ENCODE measurements at regions not wholly inside any gene's neighbourhood (a gene's known extent, or its start where the extent isn't known, plus 50 kb on each side); places are given as distances from the start of the nearest gene placed in this dataset.

DNA sequence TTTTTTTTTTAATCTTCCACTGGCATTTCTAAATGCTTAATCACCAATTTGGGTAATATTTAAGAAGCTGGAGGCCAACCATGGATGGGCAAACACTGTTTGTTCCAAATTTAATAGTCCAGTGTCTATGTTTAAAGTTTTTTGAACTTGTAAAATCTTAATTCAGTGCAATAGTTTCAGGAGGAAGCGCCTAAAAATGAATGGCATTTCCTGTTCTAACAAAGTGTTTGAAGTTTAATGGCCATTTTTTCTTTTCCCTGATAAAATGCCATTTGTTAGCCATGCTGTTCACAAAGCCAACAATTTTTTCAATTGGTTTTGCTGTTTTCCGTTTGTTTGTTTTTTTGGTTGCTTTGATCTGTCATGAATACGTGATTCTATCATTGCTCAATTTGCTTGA, 552.1 kb downstream of the LMO4 start:
- no peaks in the 10 kb centered on the region for H3K27me3 ChIP-seq
- no peak overlapping the region for H3K27ac ChIP-seq
- no peaks in the 10 kb centered on the region for H3K36me3 ChIP-seq
- H3K4me3 ChIP-seq, result no peak overlapping the region
- no peak for DNase-seq (ENCODE audit: low spot score in 2 of 2)
- TF ChIP-seq, protein P1, sequence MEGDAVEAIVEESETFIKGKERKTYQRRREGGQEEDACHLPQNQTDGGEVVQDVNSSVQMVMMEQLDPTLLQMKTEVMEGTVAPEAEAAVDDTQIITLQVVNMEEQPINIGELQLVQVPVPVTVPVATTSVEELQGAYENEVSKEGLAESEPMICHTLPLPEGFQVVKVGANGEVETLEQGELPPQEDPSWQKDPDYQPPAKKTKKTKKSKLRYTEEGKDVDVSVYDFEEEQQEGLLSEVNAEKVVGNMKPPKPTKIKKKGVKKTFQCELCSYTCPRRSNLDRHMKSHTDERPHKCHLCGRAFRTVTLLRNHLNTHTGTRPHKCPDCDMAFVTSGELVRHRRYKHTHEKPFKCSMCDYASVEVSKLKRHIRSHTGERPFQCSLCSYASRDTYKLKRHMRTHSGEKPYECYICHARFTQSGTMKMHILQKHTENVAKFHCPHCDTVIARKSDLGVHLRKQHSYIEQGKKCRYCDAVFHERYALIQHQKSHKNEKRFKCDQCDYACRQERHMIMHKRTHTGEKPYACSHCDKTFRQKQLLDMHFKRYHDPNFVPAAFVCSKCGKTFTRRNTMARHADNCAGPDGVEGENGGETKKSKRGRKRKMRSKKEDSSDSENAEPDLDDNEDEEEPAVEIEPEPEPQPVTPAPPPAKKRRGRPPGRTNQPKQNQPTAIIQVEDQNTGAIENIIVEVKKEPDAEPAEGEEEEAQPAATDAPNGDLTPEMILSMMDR (IDR thresholded peaks at IDR 0.05), result no peak
- intact Hi-C loops (cut with DNase I), result no loop called here
- H3K9me3 ChIP-seq, result no peaks in the 10 kb centered on the region
- no peaks in the 10 kb centered on the region for H3K4me1 ChIP-seq

DNA sequence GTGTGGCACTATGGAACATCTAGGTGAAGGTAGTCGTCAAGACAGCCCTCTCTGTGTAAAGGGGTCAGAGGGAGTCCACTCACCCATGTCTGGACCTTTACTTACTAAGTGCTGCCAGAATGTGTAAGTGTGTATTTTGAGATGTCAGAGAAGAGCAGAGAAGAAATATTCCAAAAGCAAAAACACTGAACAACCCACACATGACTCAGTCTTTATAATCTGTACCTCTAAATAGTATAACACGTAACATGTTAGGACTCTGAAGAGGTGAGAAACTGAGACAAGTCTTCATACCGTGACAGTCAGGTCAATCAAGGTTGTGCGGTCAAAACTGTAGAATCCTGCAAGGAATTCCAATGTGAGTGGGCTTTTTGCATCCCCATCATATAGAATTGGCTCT, 555.2 kb downstream of the LMO4 start:
- Histone ChIP-seq H3K27ac (no peak overlapping the region), H3K36me3 (no peaks in the 10 kb centered on the region), H3K4me3 (no peak overlapping the region), H3K4me1 (no peaks in the 10 kb centered on the region), H3K27me3 (no peaks in the 10 kb centered on the region), H3K9me3 (no peaks in the 10 kb centered on the region)
- intact Hi-C loops (cut with DNase I), result no loop called here
- DNase-seq (ENCODE audit: low spot score in 2 of 2), result no peak
- TF ChIP-seq, protein P1 (IDR thresholded peaks at IDR 0.05), result no peak

DNA sequence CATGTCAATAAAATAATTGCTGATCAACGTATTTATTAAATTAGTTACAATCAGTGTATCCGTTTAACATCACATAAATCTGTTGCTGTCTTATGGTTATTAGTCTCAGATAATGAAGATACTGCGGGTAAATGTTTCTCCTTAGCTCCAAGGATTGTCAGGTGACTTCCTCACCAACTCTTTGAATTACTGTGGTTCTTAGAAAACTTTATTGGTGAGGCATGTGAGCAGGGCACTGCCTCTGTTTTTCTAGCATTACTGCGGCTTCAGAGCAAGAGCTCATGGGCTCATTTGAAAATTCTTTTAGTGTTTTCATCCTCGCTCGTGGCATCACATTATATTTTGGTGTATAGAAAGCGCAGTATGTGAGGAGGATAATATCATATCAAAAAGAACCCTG, 555.9 kb downstream of the LMO4 start:
- no peaks in the 10 kb centered on the region for H3K36me3 ChIP-seq
- DNase-seq (ENCODE audit: low spot score in 2 of 2), result no peak
- no peaks in the 10 kb centered on the region for H3K4me1 ChIP-seq
- H3K27ac ChIP-seq, result no peak overlapping the region
- intact Hi-C loops (cut with DNase I), result no loop called here
- H3K27me3 ChIP-seq, result no peaks in the 10 kb centered on the region
- no peaks in the 10 kb centered on the region for H3K9me3 ChIP-seq
- no peak overlapping the region for H3K4me3 ChIP-seq
- TF ChIP-seq, protein P1 (IDR thresholded peaks at IDR 0.05), result no peak

DNA sequence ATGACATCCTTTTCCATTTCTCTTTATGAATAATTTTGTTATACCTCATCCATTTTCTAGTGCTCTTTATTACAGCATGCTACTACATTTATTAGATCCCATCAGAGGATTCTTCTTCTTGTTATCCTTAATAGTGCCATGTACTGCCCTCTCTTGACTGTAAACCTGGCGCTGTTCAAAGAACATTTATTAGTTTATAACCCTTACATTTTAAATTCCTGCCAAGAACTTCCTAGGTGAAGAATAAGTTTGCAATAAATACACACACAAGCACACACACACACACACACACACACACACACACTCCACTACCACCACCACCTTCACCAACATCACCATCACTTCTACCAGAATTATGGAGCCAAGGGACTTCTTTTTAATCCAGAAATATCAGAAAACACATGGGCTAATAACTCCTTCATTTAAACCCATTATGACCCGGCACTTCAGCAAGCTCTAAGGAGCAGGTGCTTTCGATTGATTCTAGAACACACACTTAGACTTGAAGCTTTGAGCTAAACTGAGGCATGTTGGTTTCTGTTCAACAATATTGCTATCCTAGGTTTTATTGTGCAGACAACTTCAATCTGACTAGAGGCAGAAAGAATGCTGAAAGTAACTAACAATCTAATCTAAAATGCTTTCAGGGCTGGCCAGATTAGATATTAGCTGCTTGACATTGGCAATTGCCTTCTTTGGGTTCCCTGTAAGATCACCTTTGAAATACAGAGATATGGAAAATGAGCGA, 556.8 kb downstream of the LMO4 start:
- no peaks in the 10 kb centered on the region for H3K9me3 ChIP-seq
- no peak for DNase-seq (ENCODE audit: low spot score in 2 of 2)
- no peaks in the 10 kb centered on the region for H3K27me3 ChIP-seq
- TF ChIP-seq, protein P1 (IDR thresholded peaks at IDR 0.05), result no peak
- H3K36me3 ChIP-seq, result no peaks in the 10 kb centered on the region
- H3K27ac ChIP-seq, result no peak overlapping the region
- H3K4me1 ChIP-seq, result no peaks in the 10 kb centered on the region
- no peak overlapping the region for H3K4me3 ChIP-seq
- intact Hi-C loops (cut with DNase I), result no loop called here

DNA sequence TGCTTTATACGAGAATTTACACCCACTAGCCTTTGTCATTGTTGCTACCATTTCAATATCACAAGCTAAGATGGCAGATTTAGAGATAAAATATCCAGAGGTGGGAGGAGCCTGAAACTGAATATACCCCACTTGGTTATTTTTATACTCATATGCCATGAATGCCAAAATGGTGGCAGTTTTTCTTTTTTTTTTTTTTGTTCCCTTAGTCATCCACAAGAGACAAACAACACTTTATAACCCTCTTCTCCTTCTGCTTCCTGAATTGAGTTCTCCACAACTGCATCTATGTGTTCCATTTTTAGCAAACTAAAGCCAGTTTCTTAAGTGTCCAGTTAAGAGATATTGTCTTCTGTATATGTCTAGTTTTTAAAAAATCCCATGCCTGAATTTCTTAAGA, 558.4 kb downstream of the LMO4 start:
- intact Hi-C loops (cut with DNase I), result no loop called here
- H3K36me3 ChIP-seq, result no peaks in the 10 kb centered on the region
- H3K27ac ChIP-seq, result no peak overlapping the region

More for the DNA sequence above, 558.4 kb downstream of the LMO4 start:
- H3K4me3 ChIP-seq, result no peak overlapping the region
- no peaks in the 10 kb centered on the region for H3K4me1 ChIP-seq
- no peaks in the 10 kb centered on the region for H3K27me3 ChIP-seq
- DNase-seq (ENCODE audit: low spot score in 2 of 2), result no peak
- TF ChIP-seq, protein P1 (IDR thresholded peaks at IDR 0.05), result no peak
- H3K9me3 ChIP-seq, result no peaks in the 10 kb centered on the region

All from ascending aorta (tissue), 2 donors.